ENCODE measurements at regions not wholly inside any gene's neighbourhood (a gene's known extent, or its start where the extent isn't known, plus 50 kb on each side); places are given as distances from the start of the nearest gene placed in this dataset.
"Not testable (repeated sequence)": the region's sequence is repeated elsewhere in the genome, so short reads cannot be mapped to it uniquely, and the experiment has no call there.

- DNase-seq, result no peak
These were observed 410.7 kb upstream of the GOT2 start for GRCh38 chr16:59144841-59145240.

GRCh38 chr16:59144326-59144725, 410.2 kb upstream of the GOT2 start:
- DNase-seq, result no peak

GRCh38 chr16:59126486-59126885, 392.4 kb upstream of the GOT2 start:
- DNase-seq, result no peak

- no peak for DNase-seq
These were observed 389.9 kb upstream of the GOT2 start for GRCh38 chr16:59124056-59124455.

GRCh38 chr16:59123479-59123878, 389.4 kb upstream of the GOT2 start:
- DNase-seq, result no peak

- DNase-seq, result no peak
These were observed 388.1 kb upstream of the GOT2 start for GRCh38 chr16:59122262-59122537.

GRCh38 chr16:59121411-59122261, 387.5 kb upstream of the GOT2 start:
- no peak for DNase-seq

- no peak for DNase-seq
These were observed 382.6 kb upstream of the GOT2 start for GRCh38 chr16:59116744-59117143.

- DNase-seq, result no peak
These were observed 380.7 kb upstream of the GOT2 start for GRCh38 chr16:59114790-59115189.

- DNase-seq, result no peak
These were observed 379.0 kb upstream of the GOT2 start for GRCh38 chr16:59113004-59113670.

GRCh38 chr16:59111280-59111679, 377.2 kb upstream of the GOT2 start:
- no peak for DNase-seq

- no peak for DNase-seq
These were observed 374.3 kb upstream of the GOT2 start for GRCh38 chr16:59108374-59108773.

- not testable (repeated sequence) for DNase-seq
These were observed 362.6 kb upstream of the GOT2 start for GRCh38 chr16:59096682-59097081.

GRCh38 chr16:59090541-59090940, 356.4 kb upstream of the GOT2 start:
- DNase-seq, result no peak

GRCh38 chr16:59088431-59088830, 354.3 kb upstream of the GOT2 start:
- DNase-seq, result no peak

- DNase-seq, result no peak
These were observed 353.5 kb upstream of the GOT2 start for GRCh38 chr16:59087641-59088040.

GRCh38 chr16:59067205-59067604, 333.1 kb upstream of the GOT2 start:
- peak in 8 of 14 donors; percentile 2 to 32 (median 12) for DNase-seq

GRCh38 chr16:59060207-59060606, 326.1 kb upstream of the GOT2 start:
- no peak for DNase-seq

GRCh38 chr16:59058250-59058649, 324.1 kb upstream of the GOT2 start:
- no peak for DNase-seq

- DNase-seq, result no peak
These were observed 319.8 kb upstream of the GOT2 start for GRCh38 chr16:59053911-59054310.

GRCh38 chr16:59052231-59052630, 318.1 kb upstream of the GOT2 start:
- no peak for DNase-seq

- no peak for DNase-seq
These were observed 314.8 kb upstream of the GOT2 start for GRCh38 chr16:59048876-59049275.

- DNase-seq, result no peak
These were observed 313.0 kb upstream of the GOT2 start for GRCh38 chr16:59047114-59047513.

- DNase-seq, result no peak
These were observed 312.2 kb upstream of the GOT2 start for GRCh38 chr16:59046335-59046734.
